Limb (tissue), 2 donors: ENCODE measurements at regions not wholly inside any gene's neighbourhood (a gene's known extent, or its start where the extent isn't known, plus 50 kb on each side); places are given as distances from the start of the nearest gene placed in this dataset.
"Not testable (repeated sequence)": the region's sequence is repeated elsewhere in the genome, so short reads cannot be mapped to it uniquely, and the experiment has no call there.

Source experiments
- DNase-seq, 2 donors: peaks; one replicate each; pipeline ENCODE4 v3.0.0-alpha.2; 2016; ENCODE audit errors: extremely low spot score in 2 of 2

DNA sequence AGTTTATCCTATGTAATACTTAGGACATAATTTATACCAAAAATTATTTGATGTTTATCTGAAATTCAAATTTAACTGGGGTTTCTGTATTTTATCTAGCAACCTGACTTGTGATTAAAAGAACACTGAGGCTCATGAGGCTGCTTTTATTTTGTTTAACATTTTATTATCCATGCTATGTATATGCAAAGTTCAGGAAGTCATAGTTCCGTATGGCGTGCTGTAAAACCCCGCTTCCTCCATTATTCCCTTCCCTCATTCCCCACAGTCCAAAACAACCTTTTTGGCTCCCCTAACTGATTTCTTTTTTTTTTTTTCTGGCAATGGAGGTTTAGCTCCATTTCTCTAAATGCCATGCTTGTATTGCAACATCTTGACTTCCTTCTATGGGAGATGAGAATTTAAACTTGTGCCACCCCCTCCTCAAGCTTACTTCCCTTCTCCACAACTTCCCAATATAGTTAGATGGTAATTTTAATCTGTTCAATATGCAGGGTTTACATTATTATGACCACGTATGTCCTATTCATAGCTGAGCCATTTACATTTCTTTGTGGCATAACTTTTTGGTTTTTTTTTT is 138.0 kb upstream of the DNAH14 start:
- DNase-seq, result no peak

GRCh38 chr1:224795591-224795990 is 133.9 kb upstream of the DNAH14 start:
- no peak for DNase-seq

DNA sequence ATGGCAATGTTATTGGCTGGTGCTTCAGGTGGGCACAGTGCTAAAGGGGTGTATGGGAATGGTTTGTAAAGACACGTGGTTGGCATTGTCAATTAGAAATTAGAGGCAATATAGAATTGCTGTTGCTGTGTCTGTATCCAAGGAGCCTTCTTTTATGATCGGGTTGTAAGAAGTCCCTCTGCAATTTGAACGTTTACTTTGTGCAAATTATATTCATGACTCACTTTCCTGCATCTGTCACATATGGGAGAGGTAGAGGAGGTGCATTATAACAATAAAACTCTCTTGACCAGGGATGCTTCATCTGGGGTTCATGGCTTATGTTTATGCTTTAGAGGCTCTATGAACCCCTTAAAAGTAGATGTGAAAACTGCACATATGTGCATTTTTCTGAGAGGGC is 130.4 kb upstream of the DNAH14 start:
- no peak for DNase-seq

DNA sequence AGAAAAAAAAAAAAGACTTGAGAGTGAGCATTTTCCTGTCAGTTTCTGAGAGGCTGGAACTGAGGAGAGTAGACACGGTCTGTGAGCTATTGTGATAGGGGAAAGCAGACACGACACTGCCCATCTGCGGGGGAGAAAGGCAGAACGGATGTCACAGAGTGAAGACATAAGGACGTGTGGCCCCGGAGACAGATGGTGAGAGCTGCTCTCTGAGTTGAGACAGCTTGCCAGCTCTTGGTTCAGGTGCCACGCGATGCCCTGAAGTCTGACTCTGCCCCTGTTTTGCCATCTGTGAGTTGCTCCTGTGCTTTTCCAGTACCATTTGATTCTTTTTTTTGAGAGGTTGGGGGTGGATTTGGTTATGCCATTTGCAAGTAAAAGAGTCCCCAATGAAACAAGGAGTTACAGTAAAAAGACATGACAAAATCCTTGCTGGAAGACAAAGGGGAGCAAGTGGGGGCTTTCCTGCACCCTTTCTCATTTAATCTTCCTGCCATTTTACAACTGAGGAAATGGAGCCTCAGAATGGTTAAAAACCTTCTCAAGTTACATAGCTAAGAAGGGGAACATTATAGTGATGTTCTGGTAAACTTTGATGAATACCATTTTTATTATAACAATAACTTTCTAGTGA is 128.9 kb upstream of the DNAH14 start:
- no peak for DNase-seq

GRCh38 chr1:224801844-224802490 is 127.5 kb upstream of the DNAH14 start:
- DNase-seq, result no peak

DNA sequence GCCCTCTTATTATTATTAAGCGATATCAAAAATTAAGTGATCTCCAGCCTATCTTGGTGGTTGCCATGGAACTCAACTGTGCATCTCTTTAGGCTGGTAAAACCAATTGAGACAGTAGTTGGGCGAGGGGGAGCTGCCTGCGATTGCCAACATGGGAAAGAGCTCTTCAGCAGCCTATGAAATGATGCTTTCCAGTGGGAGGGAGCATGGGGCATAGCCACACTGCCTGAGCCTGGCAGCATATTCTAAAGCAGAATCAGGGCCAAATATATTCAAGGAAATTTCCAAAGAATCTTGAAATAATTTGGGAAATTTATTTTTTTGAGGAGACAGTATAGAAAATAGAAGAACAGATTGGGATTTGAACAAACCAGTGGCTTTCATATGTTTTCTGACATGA is 126.9 kb upstream of the DNAH14 start:
- DNase-seq, result no peak

GRCh38 chr1:224804220-224804619 is 125.3 kb upstream of the DNAH14 start:
- DNase-seq, result no peak

- no peak for DNase-seq
Observed at GRCh38 chr1:224805889-224806288, 123.6 kb upstream of the DNAH14 start.

DNA sequence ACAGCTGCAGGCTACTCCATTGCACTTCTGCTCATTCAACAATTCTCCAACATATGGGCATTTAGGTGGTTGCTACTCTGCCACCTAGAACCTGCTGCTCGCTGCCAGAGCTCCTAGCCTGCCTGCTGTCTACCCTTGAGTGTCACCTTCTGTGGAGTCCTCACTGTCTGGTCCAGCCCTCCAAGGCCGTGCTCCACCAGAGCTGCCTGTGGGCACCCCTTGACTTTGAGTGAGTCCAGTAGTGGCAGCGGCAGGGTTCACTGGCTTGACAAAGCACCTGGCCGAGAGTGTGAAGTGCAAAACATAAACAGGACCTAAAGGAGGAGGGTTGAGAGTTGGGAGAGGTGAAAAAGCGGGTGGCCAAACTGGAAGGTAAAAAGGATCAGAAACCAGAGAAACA is 120.3 kb upstream of the DNAH14 start:
- no peak for DNase-seq

GRCh38 chr1:224809613-224810012 is 119.9 kb upstream of the DNAH14 start:
- DNase-seq, result no peak

GRCh38 chr1:224811564-224811963 is 117.9 kb upstream of the DNAH14 start:
- no peak for DNase-seq

GRCh38 chr1:224815647-224816046 is 113.8 kb upstream of the DNAH14 start:
- no peak for DNase-seq

DNA sequence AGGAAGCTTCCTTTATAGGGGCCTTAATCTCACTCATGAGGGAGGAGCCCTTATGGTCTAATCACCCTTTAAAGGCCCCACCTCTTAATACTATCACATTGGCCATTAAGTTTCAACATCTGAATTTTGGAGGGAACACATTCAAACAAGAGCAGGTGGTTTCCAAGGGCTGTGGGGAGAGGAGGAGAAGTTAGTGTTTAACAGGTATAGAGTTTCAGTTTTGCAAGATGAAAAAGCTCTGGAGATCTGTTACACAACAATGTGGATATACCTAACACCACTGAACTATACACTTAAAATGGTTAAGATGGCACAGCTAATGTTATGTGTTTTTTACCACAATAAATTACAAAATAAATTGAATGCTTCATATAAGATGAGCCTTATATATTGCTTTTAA is 113.4 kb upstream of the DNAH14 start:
- no peak for DNase-seq

DNA sequence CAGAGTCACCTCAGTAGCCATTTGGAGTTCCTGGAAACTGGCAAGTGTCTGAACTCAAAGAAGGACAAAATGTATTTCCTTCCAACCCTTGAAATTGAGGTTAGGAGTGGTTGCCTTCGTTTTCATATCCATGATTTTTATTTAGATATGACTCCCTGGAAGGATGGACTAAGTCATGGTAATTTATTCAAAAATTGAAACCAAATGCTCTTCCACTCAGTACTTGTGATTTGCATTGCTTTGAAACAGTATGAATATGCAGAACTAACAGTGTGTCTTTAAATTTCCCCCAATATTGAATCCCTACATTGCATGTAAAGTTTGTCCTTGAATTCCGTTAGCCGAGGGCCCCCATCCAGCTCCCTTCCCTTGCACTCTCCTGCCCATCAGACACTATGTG is 112.1 kb upstream of the DNAH14 start:
- no peak for DNase-seq

DNA sequence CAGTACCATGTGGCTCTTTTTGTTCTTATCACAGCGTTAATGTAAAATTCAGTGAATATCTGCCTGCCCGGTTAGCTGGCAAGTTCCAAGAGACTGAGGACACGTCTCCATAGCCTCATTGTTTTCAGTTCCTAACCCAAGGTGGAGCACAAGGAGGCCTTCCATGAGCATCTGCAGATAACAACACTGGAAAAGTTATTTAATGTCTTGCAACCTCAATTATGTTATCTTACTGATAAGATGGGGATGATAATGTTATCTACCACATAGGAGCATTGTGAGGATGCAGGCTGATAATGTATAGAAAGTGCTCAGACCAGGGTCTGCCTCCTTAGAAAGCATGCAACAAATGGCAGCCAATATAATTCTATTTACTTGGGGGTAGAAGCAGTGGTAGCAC is 109.6 kb upstream of the DNAH14 start:
- DNase-seq, result no peak

- DNase-seq, result no peak
Observed at GRCh38 chr1:224820341-224820740, 109.1 kb upstream of the DNAH14 start.

- not testable (repeated sequence) for DNase-seq
Observed at GRCh38 chr1:224821751-224822150, 107.7 kb upstream of the DNAH14 start.

GRCh38 chr1:224825525-224826000 is 103.9 kb upstream of the DNAH14 start:
- no peak for DNase-seq

DNA sequence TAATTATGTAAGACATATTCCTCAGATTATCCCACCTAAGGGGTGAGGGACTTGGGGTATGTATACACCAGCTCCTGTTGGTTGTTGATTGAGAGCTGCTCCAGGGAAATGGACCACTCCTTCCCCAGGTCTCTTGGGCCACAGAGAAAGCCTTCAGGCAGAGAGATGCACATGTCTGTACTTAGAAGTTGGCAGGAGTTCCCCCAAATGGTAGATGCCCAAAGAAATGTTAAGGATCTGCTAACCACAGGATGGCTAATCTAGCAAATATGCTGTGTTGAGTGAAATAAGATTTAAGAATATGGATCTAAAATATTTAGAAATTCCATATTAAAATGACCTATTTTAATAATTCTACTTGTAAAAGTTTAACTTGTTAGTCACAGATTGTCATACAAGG is 100.8 kb upstream of the DNAH14 start:
- no peak for DNase-seq

GRCh38 chr1:224831501-224831900 is 98.0 kb upstream of the DNAH14 start:
- DNase-seq, result no peak

- DNase-seq, result not testable (repeated sequence)
Observed at GRCh38 chr1:224839648-224840300, 89.7 kb upstream of the DNAH14 start.

GRCh38 chr1:224841803-224842202 is 87.7 kb upstream of the DNAH14 start:
- DNase-seq, result not testable (repeated sequence)
